MM.1S (cell line): ENCODE measurements at regions not wholly inside any gene's neighbourhood (a gene's known extent, or its start where the extent isn't known, plus 50 kb on each side); places are given as distances from the start of the nearest gene placed in this dataset.

ENCODE experiments used
- DNase-seq: peaks from one replicate; pipeline ENCODE4 v3.0.0-alpha.2; 2015
- H2AFZ ChIP-seq: fragments of 300-600 bp; sonication (generic); 2 replicates; pipeline ENCODE4 v1.6.0; 2016; ENCODE audit warnings: antibody characterized with exemption, low read length
- H3F3A ChIP-seq: fragments of 300-600 bp; sonication (generic); 2 replicates; pipeline ENCODE4 v1.6.1; 2016; ENCODE audit warnings: mild to moderate bottlenecking, antibody characterized with exemption, low read length, moderate library complexity, mixed read lengths; ENCODE audit not compliant: insufficient read depth
- H3K27ac ChIP-seq: fragments of 300-600 bp; sonication (generic); 2 replicates; pipeline ENCODE4 v1.5.1; 2016; ENCODE audit warnings: mild to moderate bottlenecking, low read length
- H3K27me3 ChIP-seq: fragments of 300-600 bp; sonication (generic); replicated peaks from 2 replicates; pipeline ENCODE4 v1.6.0; 2016; ENCODE audit warnings: low read length; ENCODE audit not compliant: insufficient read depth
- H3K36me3 ChIP-seq: fragments of 300-600 bp; sonication (generic); replicated peaks from 2 replicates; pipeline ENCODE4 v1.6.1; 2016; ENCODE audit warnings: mild to moderate bottlenecking, low read length, mixed read lengths; ENCODE audit not compliant: insufficient read depth
- H3K4me1 ChIP-seq: fragments of 300-600 bp; sonication (generic); 2 replicates; pipeline ENCODE4 v1.6.1; 2016; ENCODE audit warnings: low read length, mixed read lengths
- H3K4me2 ChIP-seq: fragments of 300-600 bp; sonication (generic); 2 replicates; pipeline ENCODE4 v1.6.0; 2016; ENCODE audit warnings: low read depth, low read length
- H3K4me3 ChIP-seq: fragments of 300-600 bp; sonication (generic); 2 replicates; pipeline ENCODE4 v1.5.1; 2016; ENCODE audit warnings: low read length, mixed read lengths
- H3K79me2 ChIP-seq: fragments of 300-600 bp; sonication (generic); 2 replicates; pipeline ENCODE4 v1.6.1; 2016; ENCODE audit warnings: mixed run types, low read length, mixed read lengths
- H3K9ac ChIP-seq: fragments of 300-600 bp; sonication (generic); 2 replicates; pipeline ENCODE4 v1.6.1; 2016; ENCODE audit warnings: low read length, mixed read lengths
- H3K9me2 ChIP-seq: fragments of 300-600 bp; sonication (generic); replicated peaks from 2 replicates; pipeline ENCODE4 v1.6.1; 2016; ENCODE audit warnings: mild to moderate bottlenecking, low read length, mixed read lengths; ENCODE audit not compliant: insufficient read depth
- H3K9me3 ChIP-seq: fragments of 300-600 bp; sonication (generic); replicated peaks from 2 replicates; pipeline ENCODE4 v1.6.1; 2016; ENCODE audit warnings: mild to moderate bottlenecking, low read length, mixed read lengths; ENCODE audit not compliant: insufficient read depth
- H4K20me1 ChIP-seq: fragments of 300-600 bp; sonication (generic); 2 replicates; pipeline ENCODE4 v1.6.1; 2016; ENCODE audit warnings: mild to moderate bottlenecking, low read length, moderate library complexity, mixed read lengths; ENCODE audit not compliant: insufficient read depth
- CTCF ChIP-seq: fragments of 300-600 bp; sonication (generic); IDR thresholded peaks from 2 replicates; pipeline ENCODE4 v1.5.1; 2016; ENCODE audit warnings: antibody characterized with exemption, low read length, mixed read lengths
- EZH2 ChIP-seq: fragments of 300-600 bp; sonication (generic); optimal IDR thresholded peaks from 2 replicates; pipeline ENCODE3; 2017; ENCODE audit warnings: low read depth, mild to moderate bottlenecking, antibody characterized with exemption, low read length, mixed read lengths
- EZH2phosphoT487 ChIP-seq: fragments of 300-600 bp; sonication (generic); IDR thresholded peaks from 2 replicates; pipeline ENCODE4 v1.6.1; 2018; ENCODE audit warnings: antibody characterized with exemption, low read length

GRCh38 chr11:15651816-15652215 is 537.1 kb downstream of the INSC start:
- Histone ChIP-seq H3K4me1 (no peaks in the 10 kb centered on the region), H3F3A (no peaks in the 10 kb centered on the region), H3K9ac (no peak overlapping the region), H3K36me3 (no peaks in the 10 kb centered on the region), H3K9me3 (no peaks in the 10 kb centered on the region), H3K9me2 (no peaks in the 10 kb centered on the region), H3K79me2 (no peaks in the 10 kb centered on the region), H3K4me2 (no peak overlapping the region), H2AFZ (no peak overlapping the region), H3K27me3 (no peaks in the 10 kb centered on the region), H3K4me3 (no peak overlapping the region), H4K20me1 (no peaks in the 10 kb centered on the region), H3K27ac (no peak overlapping the region)
- DNase-seq = no peak
- TF ChIP-seq EZH2phosphoT487 (no peak), CTCF (no peak), EZH2 (no peak)

GRCh38 chr11:15653191-15653710 is 538.5 kb downstream of the INSC start:
- Histone ChIP-seq H3K36me3 (no peaks in the 10 kb centered on the region), H3K4me2 (no peak overlapping the region), H3K9me2 (no peaks in the 10 kb centered on the region), H3K4me1 (no peaks in the 10 kb centered on the region), H3K9me3 (no peaks in the 10 kb centered on the region), H3K9ac (no peak overlapping the region), H2AFZ (no peak overlapping the region), H3K4me3 (no peak overlapping the region), H3F3A (no peaks in the 10 kb centered on the region), H3K27ac (no peak overlapping the region), H3K79me2 (no peaks in the 10 kb centered on the region), H3K27me3 (no peaks in the 10 kb centered on the region), H4K20me1 (no peaks in the 10 kb centered on the region)
- TF ChIP-seq CTCF = no peak
- no peak for TF ChIP-seq EZH2phosphoT487
- TF ChIP-seq EZH2 = no peak
- no peak for DNase-seq

GRCh38 chr11:15654451-15654850 is 539.7 kb downstream of the INSC start:
- Histone ChIP-seq H3K27me3 (no peaks in the 10 kb centered on the region), H3K9ac (no peak overlapping the region), H3K4me1 (no peaks in the 10 kb centered on the region), H3K4me3 (no peak overlapping the region), H3K36me3 (no peaks in the 10 kb centered on the region), H3K27ac (no peak overlapping the region), H3K79me2 (no peaks in the 10 kb centered on the region), H2AFZ (no peak overlapping the region), H3K9me2 (no peaks in the 10 kb centered on the region), H3K4me2 (no peak overlapping the region), H3K9me3 (no peaks in the 10 kb centered on the region), H3F3A (no peaks in the 10 kb centered on the region), H4K20me1 (no peaks in the 10 kb centered on the region)
- TF ChIP-seq EZH2 = no peak
- no peak for TF ChIP-seq EZH2phosphoT487
- no peak for TF ChIP-seq CTCF
- no peak for DNase-seq
